NCI-H524 (cell line): ENCODE measurements at regions not wholly inside any gene's neighbourhood (a gene's known extent, or its start where the extent isn't known, plus 50 kb on each side); places are given as distances from the start of the nearest gene placed in this dataset.

Experiments
- DNase-seq, 2 experiments: peaks; one replicate each; lab custom pipeline; 2025; lab: John Stamatoyannopoulos, UW

DNA sequence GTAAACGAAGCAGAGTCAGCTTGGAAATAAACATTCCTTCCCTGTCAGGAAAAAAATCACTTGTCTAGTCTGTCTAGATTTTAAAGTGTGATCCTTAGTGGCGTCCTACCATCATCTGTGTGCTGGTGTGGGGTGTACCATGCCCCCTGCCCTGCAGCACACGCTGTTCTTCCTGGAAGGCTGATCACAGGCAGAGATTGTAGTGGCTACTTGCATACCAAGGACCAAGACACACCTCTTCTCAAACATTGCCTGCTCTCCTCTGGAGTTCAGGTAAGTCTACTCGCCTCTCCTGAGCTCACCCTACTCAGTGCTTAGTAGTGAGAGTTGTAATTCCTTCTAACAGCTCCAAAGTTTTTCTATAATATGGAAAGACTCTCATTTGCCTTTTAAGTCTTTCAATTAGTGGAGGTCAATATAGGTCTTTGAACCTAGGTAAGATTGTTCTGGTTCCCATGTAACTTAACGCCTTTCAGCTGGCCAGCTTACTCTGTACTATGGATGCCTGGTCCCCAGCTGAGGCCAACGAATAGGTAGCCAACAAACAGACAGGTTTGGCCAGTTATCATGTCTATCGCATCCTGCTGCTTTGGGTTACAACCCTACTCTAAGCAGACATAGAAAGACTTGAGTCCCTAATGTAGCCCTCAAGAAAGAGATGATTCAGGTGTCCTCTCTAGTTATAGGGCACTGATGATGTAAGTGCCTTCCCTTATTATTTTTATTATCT, 55.4 kb downstream of the XCL1 start:
- no peak for DNase-seq

DNA sequence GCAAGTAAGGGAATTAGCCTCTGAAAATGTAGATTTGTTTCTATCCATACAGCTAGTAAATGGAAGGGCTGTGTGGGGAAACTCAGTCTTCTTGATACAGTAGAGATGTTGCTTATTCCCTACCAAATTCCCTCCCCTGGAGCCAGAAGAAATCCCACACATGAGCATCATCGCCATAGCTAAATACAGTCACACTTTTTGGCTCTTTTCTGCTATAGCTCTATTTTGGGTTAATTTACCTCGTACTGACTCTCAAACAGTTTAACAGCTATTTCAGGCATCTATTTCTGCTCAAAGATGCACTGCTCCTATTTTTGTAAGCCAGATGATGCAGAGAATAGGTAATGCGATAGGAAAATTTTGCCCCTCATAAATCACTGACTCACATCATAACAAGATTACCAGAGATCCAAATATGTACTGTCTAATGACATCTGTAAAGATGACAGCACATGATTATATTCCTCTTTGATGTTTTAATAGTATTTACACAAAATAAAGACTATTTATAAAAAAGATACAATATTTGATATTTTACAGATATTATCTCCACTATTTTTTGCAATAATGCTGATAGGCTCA, 58.6 kb downstream of the XCL1 start:
- no peak for DNase-seq

DNA sequence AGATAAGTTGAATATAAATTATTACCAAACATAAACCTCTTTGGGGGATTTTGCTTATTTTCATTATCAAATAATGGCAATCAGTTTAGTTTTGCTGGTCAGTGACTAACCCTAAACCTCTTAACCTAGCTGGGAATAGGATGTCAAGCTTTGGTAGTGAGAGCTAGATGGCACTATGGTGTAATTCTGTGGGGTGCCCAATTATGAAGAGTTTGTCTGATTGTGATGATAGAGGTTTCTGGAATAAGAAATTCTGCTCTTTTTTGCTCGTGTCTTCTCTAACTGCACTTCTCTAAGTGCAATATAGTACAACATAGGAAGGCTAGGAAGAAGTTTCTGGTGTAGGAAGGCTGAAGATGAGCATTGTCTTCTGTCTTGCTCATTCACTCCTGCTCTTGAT, 59.8 kb downstream of the XCL1 start:
- DNase-seq = no peak

DNA sequence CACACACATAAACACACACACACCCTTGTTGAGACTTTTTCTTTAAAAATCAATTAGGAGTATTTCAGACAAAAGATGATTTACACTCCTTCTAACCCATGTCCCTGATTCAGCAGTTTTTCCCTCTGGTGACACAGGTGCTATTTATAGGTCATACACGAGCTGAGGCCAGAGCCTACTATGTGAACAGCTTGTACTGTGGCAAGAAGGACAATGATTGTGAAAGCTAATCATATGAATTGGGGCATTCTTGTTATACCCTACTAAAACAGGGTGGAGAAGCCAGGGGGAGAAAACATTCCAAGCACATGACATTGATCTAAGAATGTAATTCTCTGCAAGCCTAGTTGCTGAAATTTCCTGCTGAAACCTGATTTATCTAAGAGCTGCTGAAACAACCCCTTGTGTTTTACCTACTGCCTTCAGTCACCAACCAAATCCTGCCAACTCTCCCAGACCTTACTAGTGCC, 60.3 kb downstream of the XCL1 start:
- no peak for DNase-seq

DNA sequence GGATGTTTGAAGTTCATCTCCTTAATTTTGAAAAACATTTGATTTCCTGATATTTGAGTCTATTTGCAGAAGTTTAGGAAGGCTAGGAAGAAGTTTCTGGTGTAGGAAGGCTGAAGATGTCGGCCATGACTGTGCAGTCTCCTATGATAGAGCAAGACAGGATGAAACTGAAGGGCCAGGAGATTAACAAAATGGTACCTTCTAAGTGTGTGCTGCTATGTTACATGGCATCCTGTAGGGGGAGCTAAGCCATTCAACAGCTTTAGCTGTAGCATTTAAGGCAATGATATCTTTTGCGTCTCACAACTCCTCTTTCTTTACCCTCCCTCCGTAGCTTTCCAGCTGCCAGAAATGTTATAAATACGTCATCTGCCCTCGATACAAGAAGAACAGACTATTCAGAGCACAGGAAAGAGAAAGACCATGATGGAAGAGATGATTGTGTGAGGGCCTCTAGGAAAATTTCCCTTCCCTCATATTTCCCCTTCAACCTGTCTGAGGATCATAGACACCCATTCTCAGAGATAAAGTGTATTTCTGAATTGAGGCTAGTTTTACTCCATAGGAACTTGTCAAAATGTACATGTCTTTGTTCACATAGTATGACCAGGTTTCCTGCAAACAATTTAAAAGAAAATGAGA, 61.1 kb downstream of the XCL1 start:
- DNase-seq = peak; percentile 29 to 67

DNA sequence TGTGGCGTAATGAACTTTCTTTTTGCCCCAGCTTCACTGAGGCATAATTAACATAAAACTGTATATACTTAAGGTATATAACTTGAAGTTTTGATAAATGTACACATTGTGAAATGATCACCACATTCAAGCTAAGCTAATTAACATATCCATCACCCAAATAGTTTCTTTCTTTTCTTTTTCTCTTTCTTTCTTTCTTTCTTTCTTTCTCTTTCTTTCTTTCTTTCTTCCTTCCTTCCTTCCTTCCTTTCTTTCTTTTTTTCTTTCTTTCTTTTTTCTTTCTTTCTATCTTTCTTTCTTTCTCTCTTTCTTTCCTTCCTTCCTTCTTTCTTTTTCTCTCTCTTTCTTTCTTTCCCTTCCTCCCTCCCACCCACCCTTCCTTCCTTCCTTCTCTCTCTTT, 62.5 kb downstream of the XCL1 start:
- no peak for DNase-seq

DNA sequence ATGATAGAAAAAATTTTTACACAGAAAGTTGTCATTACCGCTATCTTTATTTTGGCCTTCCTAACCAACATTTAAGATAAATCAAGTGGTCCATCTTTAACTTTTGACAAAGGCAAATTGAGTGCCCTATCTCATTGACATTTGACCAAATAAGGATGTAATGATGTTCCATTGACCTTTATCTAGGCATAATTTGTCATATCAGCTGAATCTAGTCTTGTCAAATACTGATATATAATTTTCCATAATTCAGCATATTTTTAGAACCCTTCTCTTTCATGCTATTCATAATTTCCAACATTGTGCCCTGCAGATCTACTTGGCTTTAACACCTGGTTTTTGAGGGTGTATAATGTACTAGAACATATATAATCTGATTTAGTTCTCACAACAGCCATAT, 63.8 kb downstream of the XCL1 start:
- DNase-seq = no peak

DNA sequence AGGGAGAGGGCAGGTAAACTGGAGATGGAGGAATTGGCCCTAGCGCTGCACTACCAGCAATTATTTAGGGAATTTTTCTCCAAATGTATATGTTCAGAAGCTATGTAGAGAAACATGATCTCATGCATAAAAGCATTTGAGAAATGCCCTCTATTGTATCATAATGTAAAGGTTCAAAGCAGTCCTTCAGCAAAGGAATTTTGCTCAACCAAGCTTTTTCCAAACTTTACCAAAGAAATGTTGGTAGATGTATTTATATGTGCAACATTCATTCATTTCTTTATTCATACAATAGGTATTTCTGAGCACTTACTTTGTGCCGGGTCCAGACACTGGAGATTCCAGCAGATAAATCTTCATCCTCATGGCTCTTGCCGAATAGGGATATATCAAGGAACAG, 64.4 kb downstream of the XCL1 start:
- no peak for DNase-seq

DNA sequence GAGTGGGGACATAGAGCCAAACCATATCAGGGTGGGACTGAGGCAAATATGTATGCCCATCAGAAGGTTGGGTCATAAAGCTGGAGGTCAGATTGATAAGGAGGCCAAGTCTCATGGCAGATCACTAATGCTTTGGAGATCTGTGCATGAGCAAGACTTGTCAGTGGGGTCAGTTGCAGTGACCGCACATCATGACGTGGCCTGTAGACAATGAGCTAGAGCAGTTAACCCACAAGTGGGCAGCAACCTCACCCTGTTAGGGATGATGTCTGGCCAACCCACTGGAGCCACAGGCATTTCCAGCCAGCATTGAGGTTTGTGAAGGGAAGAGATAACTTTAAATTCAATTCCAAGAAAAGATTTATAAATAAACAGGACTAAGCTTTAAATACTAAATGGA, 66.7 kb downstream of the XCL1 start:
- DNase-seq = no peak
